ENCODE measurements at regions not wholly inside any gene's neighbourhood (a gene's known extent, or its start where the extent isn't known, plus 50 kb on each side); places are given as distances from the start of the nearest gene placed in this dataset.

DNA sequence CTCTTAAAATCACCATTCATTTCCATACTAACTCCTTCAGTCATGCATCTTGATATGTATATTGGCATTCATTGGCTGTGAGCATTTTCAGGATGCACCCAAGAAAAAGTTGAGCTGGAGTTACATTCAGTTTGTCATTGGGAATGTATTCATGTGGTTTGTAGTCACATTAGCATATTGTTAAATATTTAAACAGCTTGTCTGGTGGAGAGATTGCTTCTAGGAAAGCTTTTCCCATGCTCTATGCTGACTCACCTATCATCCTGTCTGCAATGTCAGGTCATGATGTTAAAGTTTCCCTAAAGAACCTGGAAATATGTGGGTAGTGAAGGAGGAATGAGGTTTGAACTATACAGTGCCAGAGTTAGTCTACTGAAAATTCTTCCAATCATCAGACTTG is 583.6 kb downstream of the GALC start:
- Histone ChIP-seq H3K36me3 (ENCODE audit: control insufficient read depth in 4 of 4, insufficient read depth in 3 of 4, low read depth in 1 of 4, low read length in 3 of 4) (no peaks in the 10 kb centered on the region), H3K27me3 (ENCODE audit: control insufficient read depth in 4 of 4, insufficient read depth in 4 of 4, low read length in 3 of 4) (no peaks in the 10 kb centered on the region), H3K27ac (ENCODE audit: low read depth in 1 of 2, low read length in 2 of 2) (no peak overlapping the region), H3K4me3 (ENCODE audit: low read depth in 1 of 3, low read length in 3 of 3) (no peak overlapping the region), H3K4me1 (ENCODE audit: control insufficient read depth in 4 of 4, insufficient read depth in 4 of 4, low read length in 3 of 4) (no peaks in the 10 kb centered on the region), H3K9ac (ENCODE audit: low read depth in 1 of 2, low read length in 2 of 2) (no peak overlapping the region), H3K9me3 (ENCODE audit: control insufficient read depth in 4 of 4, low read length in 3 of 4) (no peaks in the 10 kb centered on the region)
- DNase-seq (ENCODE audit: low spot score) = no peak
- no peak for TF ChIP-seq NR2F2 (IDR thresholded peaks at IDR 0.05)
- TF ChIP-seq, protein P1, sequence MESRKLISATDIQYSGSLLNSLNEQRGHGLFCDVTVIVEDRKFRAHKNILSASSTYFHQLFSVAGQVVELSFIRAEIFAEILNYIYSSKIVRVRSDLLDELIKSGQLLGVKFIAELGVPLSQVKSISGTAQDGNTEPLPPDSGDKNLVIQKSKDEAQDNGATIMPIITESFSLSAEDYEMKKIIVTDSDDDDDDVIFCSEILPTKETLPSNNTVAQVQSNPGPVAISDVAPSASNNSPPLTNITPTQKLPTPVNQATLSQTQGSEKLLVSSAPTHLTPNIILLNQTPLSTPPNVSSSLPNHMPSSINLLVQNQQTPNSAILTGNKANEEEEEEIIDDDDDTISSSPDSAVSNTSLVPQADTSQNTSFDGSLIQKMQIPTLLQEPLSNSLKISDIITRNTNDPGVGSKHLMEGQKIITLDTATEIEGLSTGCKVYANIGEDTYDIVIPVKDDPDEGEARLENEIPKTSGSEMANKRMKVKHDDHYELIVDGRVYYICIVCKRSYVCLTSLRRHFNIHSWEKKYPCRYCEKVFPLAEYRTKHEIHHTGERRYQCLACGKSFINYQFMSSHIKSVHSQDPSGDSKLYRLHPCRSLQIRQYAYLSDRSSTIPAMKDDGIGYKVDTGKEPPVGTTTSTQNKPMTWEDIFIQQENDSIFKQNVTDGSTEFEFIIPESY (IDR thresholded peaks at IDR 0.05) = no peak

DNA sequence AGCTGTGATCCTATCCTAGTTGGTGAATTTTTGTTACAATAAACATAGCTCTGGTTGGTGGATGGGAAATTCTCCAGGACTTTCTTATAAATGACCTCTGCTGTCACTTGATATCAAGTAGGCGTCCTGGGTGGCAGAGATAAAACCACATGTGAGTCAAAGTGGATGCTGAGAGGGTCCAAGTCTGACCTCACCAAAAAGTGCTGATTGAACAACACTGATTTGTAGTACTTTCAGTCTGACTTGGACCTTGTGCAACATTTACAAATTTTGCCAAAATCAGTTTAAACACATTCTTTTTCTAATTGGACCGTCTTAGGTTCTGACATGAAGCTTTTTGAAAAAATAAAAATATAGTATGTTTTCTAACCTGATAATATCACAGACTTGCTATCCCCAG is 585.6 kb downstream of the GALC start:
- TF ChIP-seq NR2F2 (IDR thresholded peaks at IDR 0.05) (no peak), HNF4G (IDR thresholded peaks at IDR 0.05) (no peak), YY1 (IDR thresholded peaks at IDR 0.05) (no peak), GABPA (IDR thresholded peaks at IDR 0.05 in 1 of 2, conservative IDR thresholded peaks at IDR 0.05 in 1 of 2) (no peak), FOXA2 (IDR thresholded peaks at IDR 0.05) (no peak), SP1 (IDR thresholded peaks at IDR 0.05) (no peak)
- TF ChIP-seq, protein P2, sequence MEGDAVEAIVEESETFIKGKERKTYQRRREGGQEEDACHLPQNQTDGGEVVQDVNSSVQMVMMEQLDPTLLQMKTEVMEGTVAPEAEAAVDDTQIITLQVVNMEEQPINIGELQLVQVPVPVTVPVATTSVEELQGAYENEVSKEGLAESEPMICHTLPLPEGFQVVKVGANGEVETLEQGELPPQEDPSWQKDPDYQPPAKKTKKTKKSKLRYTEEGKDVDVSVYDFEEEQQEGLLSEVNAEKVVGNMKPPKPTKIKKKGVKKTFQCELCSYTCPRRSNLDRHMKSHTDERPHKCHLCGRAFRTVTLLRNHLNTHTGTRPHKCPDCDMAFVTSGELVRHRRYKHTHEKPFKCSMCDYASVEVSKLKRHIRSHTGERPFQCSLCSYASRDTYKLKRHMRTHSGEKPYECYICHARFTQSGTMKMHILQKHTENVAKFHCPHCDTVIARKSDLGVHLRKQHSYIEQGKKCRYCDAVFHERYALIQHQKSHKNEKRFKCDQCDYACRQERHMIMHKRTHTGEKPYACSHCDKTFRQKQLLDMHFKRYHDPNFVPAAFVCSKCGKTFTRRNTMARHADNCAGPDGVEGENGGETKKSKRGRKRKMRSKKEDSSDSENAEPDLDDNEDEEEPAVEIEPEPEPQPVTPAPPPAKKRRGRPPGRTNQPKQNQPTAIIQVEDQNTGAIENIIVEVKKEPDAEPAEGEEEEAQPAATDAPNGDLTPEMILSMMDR (IDR thresholded peaks at IDR 0.05; ENCODE audit: low read depth, low read length, missing input control) = no peak
- no peaks in the 10 kb centered on the region for H3K4me1 ChIP-seq (ENCODE audit: control insufficient read depth in 4 of 4, insufficient read depth in 4 of 4, low read length in 3 of 4)
- no peaks in the 10 kb centered on the region for H3K27me3 ChIP-seq (ENCODE audit: control insufficient read depth in 4 of 4, insufficient read depth in 4 of 4, low read length in 3 of 4)
- H3K36me3 ChIP-seq (ENCODE audit: control insufficient read depth in 4 of 4, insufficient read depth in 3 of 4, low read depth in 1 of 4, low read length in 3 of 4) = no peaks in the 10 kb centered on the region
- H3K27ac ChIP-seq (ENCODE audit: low read depth in 1 of 2, low read length in 2 of 2) = no peak overlapping the region
- 43% methylated on average over 2 of the region's 2 CpGs for WGBS
- DNase-seq (ENCODE audit: low spot score) = no peak
- no peaks in the 10 kb centered on the region for H3K9me3 ChIP-seq (ENCODE audit: control insufficient read depth in 4 of 4, low read length in 3 of 4)
- no peak overlapping the region for H3K9ac ChIP-seq (ENCODE audit: low read depth in 1 of 2, low read length in 2 of 2)
- H3K4me3 ChIP-seq (ENCODE audit: low read depth in 1 of 3, low read length in 3 of 3) = no peak overlapping the region

DNA sequence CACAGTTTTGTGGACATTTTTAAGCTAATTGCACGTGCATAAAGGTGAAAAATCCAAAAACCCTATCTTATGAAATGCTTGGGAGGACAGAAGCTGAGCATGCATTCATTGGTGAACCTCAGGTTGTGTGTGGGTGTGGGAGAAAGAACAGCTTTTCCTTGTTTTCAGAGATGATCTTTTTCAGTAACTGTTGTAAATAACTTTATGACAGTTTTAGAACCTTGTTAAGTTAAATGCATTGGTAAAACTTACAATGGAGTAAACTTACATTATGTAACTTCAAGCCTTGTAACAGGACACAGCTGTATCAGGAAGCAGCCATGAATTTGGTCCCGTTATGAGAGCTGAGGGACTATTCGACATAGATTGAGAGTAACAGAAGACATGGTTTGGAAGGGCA is 587.4 kb downstream of the GALC start:
- no peak for DNase-seq (ENCODE audit: low spot score)
- 44% methylated on average over 3 of the region's 3 CpGs for WGBS

More for the DNA sequence above, 587.4 kb downstream of the GALC start:
- Histone ChIP-seq H3K27me3 (ENCODE audit: control insufficient read depth in 4 of 4, insufficient read depth in 4 of 4, low read length in 3 of 4) (no peaks in the 10 kb centered on the region), H3K4me1 (ENCODE audit: control insufficient read depth in 4 of 4, insufficient read depth in 4 of 4, low read length in 3 of 4) (no peaks in the 10 kb centered on the region), H3K27ac (ENCODE audit: low read depth in 1 of 2, low read length in 2 of 2) (no peak overlapping the region), H3K9me3 (ENCODE audit: control insufficient read depth in 4 of 4, low read length in 3 of 4) (no peaks in the 10 kb centered on the region), H3K4me3 (ENCODE audit: low read depth in 1 of 3, low read length in 3 of 3) (no peak overlapping the region), H3K9ac (ENCODE audit: low read depth in 1 of 2, low read length in 2 of 2) (no peak overlapping the region), H3K36me3 (ENCODE audit: control insufficient read depth in 4 of 4, insufficient read depth in 3 of 4, low read depth in 1 of 4, low read length in 3 of 4) (no peaks in the 10 kb centered on the region)
- no peak for TF ChIP-seq FOXA2 (IDR thresholded peaks at IDR 0.05)
- TF ChIP-seq EGR1 (IDR thresholded peaks at IDR 0.05; ENCODE audit: low read depth in 2 of 2) = no peak
- TF ChIP-seq NR2F2 (IDR thresholded peaks at IDR 0.05) = no peak
- TF ChIP-seq YY1 (IDR thresholded peaks at IDR 0.05) = no peak
- TF ChIP-seq, protein P1 (IDR thresholded peaks at IDR 0.05) = no peak
- no peak for TF ChIP-seq SP1 (IDR thresholded peaks at IDR 0.05)
- TF ChIP-seq, protein P3, sequence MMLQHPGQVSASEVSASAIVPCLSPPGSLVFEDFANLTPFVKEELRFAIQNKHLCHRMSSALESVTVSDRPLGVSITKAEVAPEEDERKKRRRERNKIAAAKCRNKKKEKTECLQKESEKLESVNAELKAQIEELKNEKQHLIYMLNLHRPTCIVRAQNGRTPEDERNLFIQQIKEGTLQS (IDR thresholded peaks at IDR 0.05) = no peak
- no peak for TF ChIP-seq TAF1 (conservative IDR thresholded peaks at IDR 0.05)
- no peak for TF ChIP-seq RAD21 (IDR thresholded peaks at IDR 0.05)
- TF ChIP-seq RXRA (IDR thresholded peaks at IDR 0.05) = no peak
- TF ChIP-seq HNF4A (conservative IDR thresholded peaks at IDR 0.05) = no peak
- TF ChIP-seq, protein P2 (IDR thresholded peaks at IDR 0.05; ENCODE audit: low read depth, low read length, missing input control) = no peak
- TF ChIP-seq GABPA (IDR thresholded peaks at IDR 0.05 in 1 of 2, conservative IDR thresholded peaks at IDR 0.05 in 1 of 2) = no peak
